ENCODE measurements at regions not wholly inside any gene's neighbourhood (a gene's known extent, or its start where the extent isn't known, plus 50 kb on each side); places are given as distances from the start of the nearest gene placed in this dataset.

GRCh38 chr10:53749439-53749838 lies 976.9 kb upstream of the MBL2 start:
- Histone ChIP-seq H3K9me3 (ENCODE audit: control insufficient read depth, low read length) (no peaks in the 10 kb centered on the region), H3K4me2 (ENCODE audit: low read length) (no peak overlapping the region), H3K79me2 (no peaks in the 10 kb centered on the region), H3K27ac (no peak overlapping the region), H3K36me3 (ENCODE audit: control insufficient read depth, insufficient read depth, low read length) (no peaks in the 10 kb centered on the region), H3K4me1 (no peaks in the 10 kb centered on the region), H3K27me3 (ENCODE audit: control insufficient read depth, insufficient read depth, low read length) (no peaks in the 10 kb centered on the region), H2AFZ (no peak overlapping the region), H3K4me3 (ENCODE audit: low read depth, low read length) (no peak overlapping the region), H3K9ac (no peak overlapping the region)
- TF ChIP-seq CTCF (IDR thresholded peaks at IDR 0.05): no peak

- H3K4me1 ChIP-seq: no peaks in the 10 kb centered on the region
- no peaks in the 10 kb centered on the region for H3K27me3 ChIP-seq (ENCODE audit: control insufficient read depth, insufficient read depth, low read length)
- H3K4me2 ChIP-seq (ENCODE audit: low read length): no peak overlapping the region
- H3K27ac ChIP-seq: no peak overlapping the region
- no peaks in the 10 kb centered on the region for H3K79me2 ChIP-seq
- H3K9ac ChIP-seq: no peak overlapping the region
- H3K9me3 ChIP-seq (ENCODE audit: control insufficient read depth, low read length): no peaks in the 10 kb centered on the region
- TF ChIP-seq CTCF (IDR thresholded peaks at IDR 0.05): no peak
- no peak overlapping the region for H2AFZ ChIP-seq
- no peaks in the 10 kb centered on the region for H3K36me3 ChIP-seq (ENCODE audit: control insufficient read depth, insufficient read depth, low read length)
- H3K4me3 ChIP-seq (ENCODE audit: low read depth, low read length): no peak overlapping the region
Measured at GRCh38 chr10:53748319-53748718, 975.7 kb upstream of the MBL2 start.

GRCh38 chr10:53744746-53745145 lies 972.2 kb upstream of the MBL2 start:
- Histone ChIP-seq H3K4me1 (no peaks in the 10 kb centered on the region), H3K4me2 (ENCODE audit: low read length) (no peak overlapping the region), H2AFZ (no peak overlapping the region), H3K27me3 (ENCODE audit: control insufficient read depth, insufficient read depth, low read length) (no peaks in the 10 kb centered on the region), H3K36me3 (ENCODE audit: control insufficient read depth, insufficient read depth, low read length) (no peaks in the 10 kb centered on the region), H3K9me3 (ENCODE audit: control insufficient read depth, low read length) (no peaks in the 10 kb centered on the region), H3K4me3 (ENCODE audit: low read depth, low read length) (no peak overlapping the region), H3K9ac (no peak overlapping the region), H3K27ac (no peak overlapping the region), H3K79me2 (no peaks in the 10 kb centered on the region)
- TF ChIP-seq CTCF (IDR thresholded peaks at IDR 0.05): no peak

GRCh38 chr10:53744176-53744575 lies 971.6 kb upstream of the MBL2 start:
- Histone ChIP-seq H3K79me2 (no peaks in the 10 kb centered on the region), H3K27ac (no peak overlapping the region), H3K9me3 (ENCODE audit: control insufficient read depth, low read length) (no peaks in the 10 kb centered on the region), H2AFZ (no peak overlapping the region), H3K4me3 (ENCODE audit: low read depth, low read length) (no peak overlapping the region), H3K4me2 (ENCODE audit: low read length) (no peak overlapping the region), H3K27me3 (ENCODE audit: control insufficient read depth, insufficient read depth, low read length) (no peaks in the 10 kb centered on the region), H3K9ac (no peak overlapping the region), H3K4me1 (no peaks in the 10 kb centered on the region), H3K36me3 (ENCODE audit: control insufficient read depth, insufficient read depth, low read length) (no peaks in the 10 kb centered on the region)
- no peak for TF ChIP-seq CTCF (IDR thresholded peaks at IDR 0.05)

- Histone ChIP-seq H3K4me1 (no peaks in the 10 kb centered on the region), H2AFZ (no peak overlapping the region), H3K4me3 (ENCODE audit: low read depth, low read length) (no peak overlapping the region), H3K79me2 (no peaks in the 10 kb centered on the region), H3K36me3 (ENCODE audit: control insufficient read depth, insufficient read depth, low read length) (no peaks in the 10 kb centered on the region), H3K4me2 (ENCODE audit: low read length) (no peak overlapping the region), H3K27me3 (ENCODE audit: control insufficient read depth, insufficient read depth, low read length) (no peaks in the 10 kb centered on the region), H3K9me3 (ENCODE audit: control insufficient read depth, low read length) (no peaks in the 10 kb centered on the region), H3K9ac (no peak overlapping the region), H3K27ac (no peak overlapping the region)
- TF ChIP-seq CTCF (IDR thresholded peaks at IDR 0.05): no peak
Measured at GRCh38 chr10:53737132-53737531, 964.5 kb upstream of the MBL2 start.

Data from parathyroid adenoma (tissue), 2 donors.